Thoracic aorta (tissue), 2 donors: ENCODE measurements at regions not wholly inside any gene's neighbourhood (a gene's known extent, or its start where the extent isn't known, plus 50 kb on each side); places are given as distances from the start of the nearest gene placed in this dataset.
"Not testable (repeated sequence)": the region's sequence is repeated elsewhere in the genome, so short reads cannot be mapped to it uniquely, and the experiment has no call there.

Source experiments
- ATAC-seq: fragments of 150-250 bp; one replicate; pipeline ENCODE4 v1.8.0; 2017; ENCODE audit warnings: low read depth; ENCODE audit not compliant: insufficient number of reproducible peaks, low FRiP score
- DNase-seq: peaks from one replicate; pipeline ENCODE4 v3.0.0-alpha.2; 2020; ENCODE audit warnings: low spot score
- H3K27ac ChIP-seq, 2 donors: fragments of 200-600 bp; sonication (generic); 1 replicate in 1 of 2; 2 replicates in 1 of 2; pipeline ENCODE4 v1.5.1; 2016; ENCODE audit warnings: mild to moderate bottlenecking in 2 of 2, moderate library complexity in 2 of 2
- H3K27me3 ChIP-seq: fragments of 200-600 bp; sonication (generic); replicated peaks from 2 replicates; pipeline ENCODE4 v1.6.0; 2016; ENCODE audit warnings: mild to moderate bottlenecking; ENCODE audit not compliant: insufficient read depth
- H3K36me3 ChIP-seq: fragments of 200-600 bp; sonication (generic); one replicate; pipeline ENCODE4 v1.5.1; 2016
- H3K4me1 ChIP-seq, 2 donors: fragments of 200-600 bp; sonication (generic); 1 replicate in 1 of 2; 2 replicates in 1 of 2; pipeline versions ENCODE4 v1.5.1 to v1.6.0; 2016; ENCODE audit warnings: low read depth in 2 of 2, mild to moderate bottlenecking in 1 of 2; ENCODE audit not compliant: control insufficient read depth in 1 of 2
- H3K4me3 ChIP-seq: fragments of 200-600 bp; sonication (generic); 2 replicates; pipeline ENCODE4 v1.5.1; 2016; ENCODE audit warnings: mild to moderate bottlenecking
- H3K9me3 ChIP-seq: fragments of 200-600 bp; sonication (generic); 2 replicates; pipeline ENCODE4 v1.5.1; 2016
- TF ChIP-seq, protein P1 (sequence below): fragments of 200-600 bp; sonication (generic); IDR thresholded peaks from one replicate; pipeline ENCODE4 v1.5.1; 2019; ENCODE audit warnings: antibody characterized with exemption

DNA sequence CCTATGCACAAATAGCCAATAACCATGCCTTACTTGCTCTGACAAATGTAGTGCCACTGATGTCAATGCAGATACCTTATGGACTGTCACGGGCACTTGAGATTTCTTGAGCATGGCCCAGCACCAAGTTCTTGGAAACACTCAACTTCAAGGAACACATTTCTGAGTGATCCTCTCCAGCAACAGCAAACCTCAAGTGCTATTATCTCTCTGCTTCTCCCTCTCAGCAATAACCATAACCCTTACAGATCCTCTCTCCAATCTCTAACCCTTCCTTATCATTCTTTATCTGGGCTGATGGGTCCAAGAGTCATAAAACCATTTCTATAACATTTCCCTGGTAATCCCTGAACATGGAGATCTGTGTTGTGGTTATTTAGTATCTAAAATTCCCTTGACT is 266.9 kb upstream of the STXBP5 start:
- Histone ChIP-seq H3K4me3 (no peak overlapping the region), H3K4me1 (no peaks in the 10 kb centered on the region), H3K27me3 (no peaks in the 10 kb centered on the region), H3K36me3 (no peaks in the 10 kb centered on the region), H3K9me3 (no peaks in the 10 kb centered on the region), H3K27ac (no peak overlapping the region)
- TF ChIP-seq, protein P1, sequence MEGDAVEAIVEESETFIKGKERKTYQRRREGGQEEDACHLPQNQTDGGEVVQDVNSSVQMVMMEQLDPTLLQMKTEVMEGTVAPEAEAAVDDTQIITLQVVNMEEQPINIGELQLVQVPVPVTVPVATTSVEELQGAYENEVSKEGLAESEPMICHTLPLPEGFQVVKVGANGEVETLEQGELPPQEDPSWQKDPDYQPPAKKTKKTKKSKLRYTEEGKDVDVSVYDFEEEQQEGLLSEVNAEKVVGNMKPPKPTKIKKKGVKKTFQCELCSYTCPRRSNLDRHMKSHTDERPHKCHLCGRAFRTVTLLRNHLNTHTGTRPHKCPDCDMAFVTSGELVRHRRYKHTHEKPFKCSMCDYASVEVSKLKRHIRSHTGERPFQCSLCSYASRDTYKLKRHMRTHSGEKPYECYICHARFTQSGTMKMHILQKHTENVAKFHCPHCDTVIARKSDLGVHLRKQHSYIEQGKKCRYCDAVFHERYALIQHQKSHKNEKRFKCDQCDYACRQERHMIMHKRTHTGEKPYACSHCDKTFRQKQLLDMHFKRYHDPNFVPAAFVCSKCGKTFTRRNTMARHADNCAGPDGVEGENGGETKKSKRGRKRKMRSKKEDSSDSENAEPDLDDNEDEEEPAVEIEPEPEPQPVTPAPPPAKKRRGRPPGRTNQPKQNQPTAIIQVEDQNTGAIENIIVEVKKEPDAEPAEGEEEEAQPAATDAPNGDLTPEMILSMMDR = no peak
- DNase-seq = no peak
- ATAC-seq = no peak

DNA sequence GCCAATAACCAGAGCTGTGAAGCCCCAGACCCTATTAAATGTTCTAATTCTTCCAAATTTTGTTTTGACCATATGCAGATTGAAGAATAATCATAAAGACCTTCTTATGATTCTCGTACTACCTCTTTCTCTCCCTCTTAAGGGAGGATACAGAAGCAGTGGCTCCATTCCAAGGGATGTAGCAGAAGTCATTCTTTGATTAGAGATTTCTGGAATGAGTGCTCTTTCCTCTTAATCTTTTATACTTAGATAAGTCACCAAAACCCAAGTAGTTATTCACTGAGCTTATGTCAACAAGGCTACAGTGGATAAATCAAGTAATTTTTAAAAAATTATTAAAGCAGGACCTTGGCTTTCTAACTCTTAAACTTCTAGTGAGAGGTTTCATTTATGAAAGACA is 266.0 kb upstream of the STXBP5 start:
- no peak overlapping the region for H3K27ac ChIP-seq
- ATAC-seq (no peak), DNase-seq (no peak)
- no peaks in the 10 kb centered on the region for H3K36me3 ChIP-seq
- H3K4me1 ChIP-seq = no peaks in the 10 kb centered on the region
- H3K9me3 ChIP-seq = no peaks in the 10 kb centered on the region
- H3K4me3 ChIP-seq = no peak overlapping the region
- no peaks in the 10 kb centered on the region for H3K27me3 ChIP-seq
- TF ChIP-seq, protein P1 = no peak

DNA sequence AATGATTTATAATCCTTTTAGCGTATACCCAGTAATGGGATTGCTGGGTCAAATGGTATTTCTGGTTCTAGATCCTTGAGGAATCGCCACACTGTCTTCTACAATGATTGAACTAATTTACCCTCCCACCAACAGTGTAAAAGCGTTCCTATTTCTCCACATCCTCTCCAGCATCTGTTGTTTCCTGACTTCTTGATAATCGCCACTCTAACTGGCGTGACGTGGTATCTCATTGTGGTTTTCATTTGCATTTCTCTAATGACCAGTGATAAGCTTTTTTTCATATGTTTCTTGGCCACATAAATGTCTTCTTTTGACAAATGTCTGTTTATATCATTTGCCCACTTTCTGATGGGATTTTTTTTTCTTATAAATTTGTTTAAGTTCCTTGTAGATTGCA is 264.8 kb upstream of the STXBP5 start:
- H3K9me3 ChIP-seq, DNase-seq, H3K36me3 ChIP-seq, H3K4me3 ChIP-seq, H3K27me3 ChIP-seq, H3K27ac ChIP-seq, H3K4me1 ChIP-seq, ATAC-seq: not testable (repeated sequence)

DNA sequence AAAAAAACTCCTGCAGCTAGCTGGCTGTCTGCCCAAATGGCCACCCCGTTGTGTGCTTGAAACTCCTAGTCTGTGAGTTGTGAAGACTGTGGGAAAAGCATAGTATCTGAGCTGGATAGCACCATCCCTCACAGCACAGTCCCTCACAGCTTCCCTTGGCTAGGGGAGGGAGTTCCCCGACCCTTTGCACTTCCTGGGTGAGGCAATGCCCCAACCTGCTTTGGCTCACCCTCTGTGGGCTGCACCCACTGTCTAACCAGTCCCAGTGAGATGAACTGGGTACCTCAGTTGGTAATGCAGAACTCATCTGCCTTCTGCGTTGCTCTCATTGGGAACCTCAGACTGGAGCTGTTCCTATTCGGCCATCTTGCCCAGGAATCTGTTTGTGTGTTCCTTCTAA is 260.6 kb upstream of the STXBP5 start:
- DNase-seq (no peak), ATAC-seq (no peak)
- TF ChIP-seq, protein P1 = no peak
- no peaks in the 10 kb centered on the region for H3K27me3 ChIP-seq
- H3K27ac ChIP-seq = no peak overlapping the region
- H3K4me1 ChIP-seq = no peaks in the 10 kb centered on the region
- H3K36me3 ChIP-seq = no peaks in the 10 kb centered on the region
- no peaks in the 10 kb centered on the region for H3K9me3 ChIP-seq
- H3K4me3 ChIP-seq = no peak overlapping the region

DNA sequence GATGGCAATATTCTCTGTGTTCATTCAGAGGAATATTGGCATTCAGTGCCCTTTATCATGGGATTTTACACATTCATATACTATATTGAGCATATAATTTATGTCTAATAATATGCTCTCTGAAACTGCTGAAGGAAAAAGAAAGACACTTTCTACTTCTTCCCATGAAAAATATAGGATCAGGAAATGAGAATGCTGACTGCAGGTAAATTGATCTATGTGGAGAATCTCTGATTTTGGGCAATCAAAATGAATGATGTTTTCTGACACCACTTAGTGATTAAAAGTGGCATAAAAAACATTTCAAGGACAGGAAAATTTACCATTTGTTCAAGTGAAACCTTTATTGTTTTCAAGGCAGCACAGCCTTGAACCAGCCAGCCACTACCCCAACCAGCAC is 260.1 kb upstream of the STXBP5 start:
- no peak for ATAC-seq
- no peaks in the 10 kb centered on the region for H3K4me1 ChIP-seq
- no peaks in the 10 kb centered on the region for H3K9me3 ChIP-seq
- no peak overlapping the region for H3K4me3 ChIP-seq
- no peak for DNase-seq
- no peak overlapping the region for H3K27ac ChIP-seq
- TF ChIP-seq, protein P1 = no peak
- no peaks in the 10 kb centered on the region for H3K36me3 ChIP-seq
- H3K27me3 ChIP-seq = no peaks in the 10 kb centered on the region

DNA sequence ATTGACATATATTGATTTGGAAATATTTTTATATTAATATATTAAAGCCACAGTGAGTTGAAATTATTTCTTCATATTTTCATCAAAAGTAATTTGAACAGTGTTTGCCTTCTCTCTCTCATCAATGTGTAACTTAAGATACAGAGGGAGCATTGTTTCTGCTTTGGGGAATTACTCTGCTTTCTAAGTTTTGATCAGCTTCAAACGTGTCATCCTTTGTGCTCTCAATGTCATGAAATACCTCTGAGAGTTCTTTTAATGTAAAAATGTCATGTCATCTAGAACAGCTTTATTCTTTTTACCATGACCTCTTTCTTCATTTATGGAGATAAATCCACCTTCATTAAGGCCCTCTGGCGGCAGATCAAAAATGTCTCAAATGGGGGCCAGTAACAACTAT is 259.4 kb upstream of the STXBP5 start:
- TF ChIP-seq, protein P1 = no peak
- H3K27me3 ChIP-seq = no peaks in the 10 kb centered on the region
- ATAC-seq (no peak), DNase-seq (no peak)
- no peaks in the 10 kb centered on the region for H3K4me1 ChIP-seq
- no peaks in the 10 kb centered on the region for H3K9me3 ChIP-seq
- H3K36me3 ChIP-seq = no peaks in the 10 kb centered on the region
- H3K27ac ChIP-seq = no peak overlapping the region
- H3K4me3 ChIP-seq = no peak overlapping the region
